AG04450 (cell line): ENCODE measurements at regions not wholly inside any gene's neighbourhood (a gene's known extent, or its start where the extent isn't known, plus 50 kb on each side); places are given as distances from the start of the nearest gene placed in this dataset.

ENCODE experiments used
- CTCF ChIA-PET: fragments of 300-600, 350-600 bp; formaldehyde crosslinking; extraction: SDS; loops from one replicate; lab custom pipeline; 2022; ENCODE audit warnings: antibody characterized with exemption, inconsistent platforms; lab: Charles Lee
- POLR2A ChIA-PET: fragments of 350-600 bp; formaldehyde crosslinking; extraction: SDS; loops from one replicate; lab custom pipeline; 2021; ENCODE audit warnings: antibody characterized with exemption, inconsistent platforms; lab: Yijun Ruan, JAX
- DNase-seq: peaks from one replicate; pipeline ENCODE4 v3.0.0-alpha.2; 2011; ENCODE audit warnings: low read depth, low spot score
- H3K27ac ChIP-seq: one replicate; pipeline ENCODE4 v1.5.1; 2012; ENCODE audit warnings: low read depth, low read length, control low read depth
- H3K27me3 ChIP-seq: one replicate; pipeline ENCODE4 v1.6.0; 2012; ENCODE audit warnings: low read length; ENCODE audit not compliant: control insufficient read depth, insufficient read depth
- H3K4me3 ChIP-seq: 2 replicates; pipeline ENCODE4 v1.5.1; 2011; ENCODE audit warnings: mild to moderate bottlenecking, low read depth, low read length, control low read depth
- H3K9me3 ChIP-seq: 2 replicates; pipeline ENCODE4 v1.5.1; 2012; ENCODE audit warnings: low read length; ENCODE audit not compliant: control insufficient read depth, insufficient read depth
- CTCF ChIP-seq: IDR thresholded peaks from 2 replicates; pipeline ENCODE4 v1.5.1; 2011; ENCODE audit warnings: low read depth, low read length, control low read depth, inconsistent platforms

GRCh38 chr4:97370568-97370967 lies 772.7 kb downstream of the STPG2 start:
- no peak overlapping the region for H3K27ac ChIP-seq
- ChIA-PET POLR2A (no interaction called here), CTCF (no interaction called here)
- DNase-seq, result no peak
- no peak for TF ChIP-seq CTCF
- H3K4me3 ChIP-seq, result no peak overlapping the region
- H3K27me3 ChIP-seq, result no peaks in the 10 kb centered on the region
- no peaks in the 10 kb centered on the region; the same call in 1 of the 2 replicates for H3K9me3 ChIP-seq

GRCh38 chr4:97374526-97374925 lies 768.8 kb downstream of the STPG2 start:
- Histone ChIP-seq H3K4me3 (no peak overlapping the region), H3K27ac (no peak overlapping the region), H3K9me3 (no peaks in the 10 kb centered on the region), H3K27me3 (no peaks in the 10 kb centered on the region)
- no peak for DNase-seq
- no peak for TF ChIP-seq CTCF
- POLR2A ChIA-PET, result no interaction called here
- CTCF ChIA-PET, result no interaction called here

GRCh38 chr4:97386969-97387368 lies 756.3 kb downstream of the STPG2 start:
- H3K27ac ChIP-seq, result no peak overlapping the region
- no peak for DNase-seq
- CTCF ChIA-PET, result no interaction called here
- POLR2A ChIA-PET, result no interaction called here
- no peaks in the 10 kb centered on the region for H3K27me3 ChIP-seq
- no peak overlapping the region for H3K4me3 ChIP-seq
- TF ChIP-seq CTCF, result no peak
- H3K9me3 ChIP-seq, result no peaks in the 10 kb centered on the region

GRCh38 chr4:97394653-97395052 lies 748.6 kb downstream of the STPG2 start:
- no peak for DNase-seq
- POLR2A ChIA-PET, result no interaction called here
- no peak for TF ChIP-seq CTCF
- Histone ChIP-seq H3K4me3 (no peak overlapping the region), H3K9me3 (no peaks in the 10 kb centered on the region), H3K27me3 (no peaks in the 10 kb centered on the region), H3K27ac (no peak overlapping the region)
- CTCF ChIA-PET, result no interaction called here

GRCh38 chr4:97396097-97396496 lies 747.2 kb downstream of the STPG2 start:
- Histone ChIP-seq H3K9me3 (no peaks in the 10 kb centered on the region), H3K4me3 (no peak overlapping the region), H3K27ac (no peak overlapping the region), H3K27me3 (no peaks in the 10 kb centered on the region)
- DNase-seq, result no peak
- CTCF ChIA-PET, result no interaction called here
- POLR2A ChIA-PET, result no interaction called here
- no peak for TF ChIP-seq CTCF
